ENCODE measurements at regions not wholly inside any gene's neighbourhood (a gene's known extent, or its start where the extent isn't known, plus 50 kb on each side); places are given as distances from the start of the nearest gene placed in this dataset.

- no peak overlapping the region for H3K4me3 ChIP-seq (replicated peaks; ENCODE audit: low read depth, low read length)
- DNase-seq (ENCODE audit: low read depth), result no peak
- TF ChIP-seq, protein P1, sequence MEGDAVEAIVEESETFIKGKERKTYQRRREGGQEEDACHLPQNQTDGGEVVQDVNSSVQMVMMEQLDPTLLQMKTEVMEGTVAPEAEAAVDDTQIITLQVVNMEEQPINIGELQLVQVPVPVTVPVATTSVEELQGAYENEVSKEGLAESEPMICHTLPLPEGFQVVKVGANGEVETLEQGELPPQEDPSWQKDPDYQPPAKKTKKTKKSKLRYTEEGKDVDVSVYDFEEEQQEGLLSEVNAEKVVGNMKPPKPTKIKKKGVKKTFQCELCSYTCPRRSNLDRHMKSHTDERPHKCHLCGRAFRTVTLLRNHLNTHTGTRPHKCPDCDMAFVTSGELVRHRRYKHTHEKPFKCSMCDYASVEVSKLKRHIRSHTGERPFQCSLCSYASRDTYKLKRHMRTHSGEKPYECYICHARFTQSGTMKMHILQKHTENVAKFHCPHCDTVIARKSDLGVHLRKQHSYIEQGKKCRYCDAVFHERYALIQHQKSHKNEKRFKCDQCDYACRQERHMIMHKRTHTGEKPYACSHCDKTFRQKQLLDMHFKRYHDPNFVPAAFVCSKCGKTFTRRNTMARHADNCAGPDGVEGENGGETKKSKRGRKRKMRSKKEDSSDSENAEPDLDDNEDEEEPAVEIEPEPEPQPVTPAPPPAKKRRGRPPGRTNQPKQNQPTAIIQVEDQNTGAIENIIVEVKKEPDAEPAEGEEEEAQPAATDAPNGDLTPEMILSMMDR (IDR thresholded peaks at IDR 0.05; ENCODE audit: low read length, missing control alignments), result no peak
Observed at GRCh38 chr10:9227679-9228365, 1173.3 kb downstream of the GATA3 start.

DNA sequence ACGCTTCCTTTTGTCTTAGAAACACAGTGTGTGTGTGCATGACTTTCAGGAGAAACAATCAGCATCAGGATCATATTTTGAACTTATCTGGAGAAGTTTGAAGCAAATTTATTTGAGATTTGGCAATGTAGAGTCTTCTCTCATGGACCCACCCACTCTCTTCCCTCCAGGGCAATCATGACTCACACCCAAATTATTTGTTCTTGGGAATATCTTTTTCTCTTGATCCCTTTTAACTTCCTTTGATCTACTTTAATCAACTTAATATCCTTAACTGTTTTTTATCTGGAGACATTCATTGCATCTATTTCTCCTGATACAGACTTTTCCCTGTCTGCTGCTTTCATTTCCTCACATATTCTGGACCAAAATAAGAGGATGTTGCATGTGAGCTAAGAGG lies 1174.3 kb downstream of the GATA3 start:
- DNase-seq (ENCODE audit: low read depth), result no peak
- TF ChIP-seq, protein P1 (IDR thresholded peaks at IDR 0.05; ENCODE audit: low read length, missing control alignments), result no peak

GRCh38 chr10:9229702-9230244 lies 1175.3 kb downstream of the GATA3 start:
- TF ChIP-seq, protein P1 (IDR thresholded peaks at IDR 0.05; ENCODE audit: low read length, missing control alignments), result no peak
- DNase-seq (ENCODE audit: low read depth), result no peak
- H3K4me3 ChIP-seq (replicated peaks; ENCODE audit: low read depth, low read length), result no peak overlapping the region

More for the DNA sequence above, 1174.3 kb downstream of the GATA3 start:
- no peak overlapping the region for H3K4me3 ChIP-seq (replicated peaks; ENCODE audit: low read depth, low read length)

DNA sequence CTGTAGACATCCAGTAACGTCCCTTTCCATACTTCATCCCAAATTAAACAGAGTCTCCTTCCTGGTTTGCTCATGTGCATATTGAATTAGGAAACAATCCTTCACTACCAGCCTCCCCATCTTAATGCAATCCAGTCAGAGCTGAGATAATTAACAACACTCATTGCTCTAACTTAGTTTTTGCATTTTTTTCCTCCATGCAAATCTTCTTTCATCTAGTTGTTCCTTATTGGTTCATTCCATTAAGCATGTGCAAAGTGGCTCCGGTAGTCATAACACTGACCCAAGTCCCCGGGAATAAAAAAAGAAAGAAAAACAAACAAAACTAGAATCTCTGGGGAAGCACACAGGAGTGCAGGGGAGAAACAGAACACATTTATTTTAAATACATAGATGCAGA lies 1176.1 kb downstream of the GATA3 start:
- no peak for DNase-seq (ENCODE audit: low read depth)
- no peak overlapping the region for H3K4me3 ChIP-seq (replicated peaks; ENCODE audit: low read depth, low read length)
- TF ChIP-seq, protein P1 (IDR thresholded peaks at IDR 0.05; ENCODE audit: low read length, missing control alignments), result no peak

GRCh38 chr10:9234191-9234590 lies 1179.7 kb downstream of the GATA3 start:
- TF ChIP-seq, protein P1 (IDR thresholded peaks at IDR 0.05; ENCODE audit: low read length, missing control alignments), result no peak
- H3K4me3 ChIP-seq (replicated peaks; ENCODE audit: low read depth, low read length), result no peak overlapping the region
- no peak for DNase-seq (ENCODE audit: low read depth)

GRCh38 chr10:9238041-9238440 lies 1183.6 kb downstream of the GATA3 start:
- H3K4me3 ChIP-seq (replicated peaks; ENCODE audit: low read depth, low read length), result no peak overlapping the region
- TF ChIP-seq, protein P1 (IDR thresholded peaks at IDR 0.05; ENCODE audit: low read length, missing control alignments), result no peak
- no peak for DNase-seq (ENCODE audit: low read depth)

- TF ChIP-seq, protein P1 (IDR thresholded peaks at IDR 0.05; ENCODE audit: low read length, missing control alignments), result no peak
- DNase-seq (ENCODE audit: low read depth), result no peak
- H3K4me3 ChIP-seq (replicated peaks; ENCODE audit: low read depth, low read length), result no peak overlapping the region
Observed at GRCh38 chr10:9239298-9239697, 1184.8 kb downstream of the GATA3 start.
